ENCODE measurements at regions not wholly inside any gene's neighbourhood (a gene's known extent, or its start where the extent isn't known, plus 50 kb on each side); places are given as distances from the start of the nearest gene placed in this dataset.

- Histone ChIP-seq H3K27ac (no peak overlapping the region), H3K4me1 (no peaks in the 10 kb centered on the region), H3K27me3 (no peaks in the 10 kb centered on the region), H3K4me3 (no peak overlapping the region), H3K36me3 (no peaks in the 10 kb centered on the region), H3K9me3 (no peaks in the 10 kb centered on the region)
- DNase-seq (no peak), ATAC-seq (no peak)
- no peak for TF ChIP-seq CTCF (IDR thresholded peaks at IDR 0.05)
- intact Hi-C loops (cut with DNase I) = no loop called here
Measured at GRCh38 chr5:84478603-84479002, 93.9 kb upstream of the EDIL3 start.

GRCh38 chr5:84477485-84477884 is 92.8 kb upstream of the EDIL3 start:
- TF ChIP-seq CTCF (IDR thresholded peaks at IDR 0.05) = no peak

GRCh38 chr5:84474126-84474525 is 89.4 kb upstream of the EDIL3 start:
- H3K4me3 ChIP-seq = no peak overlapping the region
- no peaks in the 10 kb centered on the region for H3K27me3 ChIP-seq
- intact Hi-C loops (cut with DNase I) = no loop called here
- no peak for TF ChIP-seq CTCF (IDR thresholded peaks at IDR 0.05)
- no peaks in the 10 kb centered on the region for H3K9me3 ChIP-seq
- H3K27ac ChIP-seq = no peak overlapping the region
- no peak for ATAC-seq
- H3K4me1 ChIP-seq = no peaks in the 10 kb centered on the region
- H3K36me3 ChIP-seq = no peaks in the 10 kb centered on the region
- DNase-seq = no peak

More at GRCh38 chr5:84477485-84477884, 92.8 kb upstream of the EDIL3 start:
- DNase-seq = no peak
- Histone ChIP-seq H3K27ac (no peak overlapping the region), H3K27me3 (no peaks in the 10 kb centered on the region), H3K4me1 (no peaks in the 10 kb centered on the region), H3K9me3 (no peaks in the 10 kb centered on the region), H3K36me3 (no peaks in the 10 kb centered on the region), H3K4me3 (no peak overlapping the region)
- intact Hi-C loops (cut with DNase I) = no loop called here
- ATAC-seq = no peak

- Histone ChIP-seq H3K4me1 (no peaks in the 10 kb centered on the region), H3K27me3 (no peaks in the 10 kb centered on the region), H3K27ac (no peak overlapping the region), H3K9me3 (peaks cover 0 to 22% of the 10 kb centered on the region in 2 donors), H3K4me3 (no peak overlapping the region), H3K36me3 (no peaks in the 10 kb centered on the region)
- ATAC-seq (no peak), DNase-seq (no peak)
- intact Hi-C loops (cut with DNase I) = no loop called here
- no peak for TF ChIP-seq CTCF (IDR thresholded peaks at IDR 0.05)
Measured at GRCh38 chr5:84453405-84453804, 68.7 kb upstream of the EDIL3 start.

- peak; percentile 49 for ATAC-seq
- peaks cover 0 to 22% of the 10 kb centered on the region in 2 donors for H3K9me3 ChIP-seq
- no peaks in the 10 kb centered on the region for H3K36me3 ChIP-seq
- no peak overlapping the region for H3K27ac ChIP-seq
- no peak for DNase-seq
- H3K4me3 ChIP-seq = no peak overlapping the region
- H3K27me3 ChIP-seq = no peaks in the 10 kb centered on the region
- TF ChIP-seq CTCF (IDR thresholded peaks at IDR 0.05) = peak; percentile 36 to 40
- intact Hi-C loops (cut with DNase I) = no loop called here
- no peaks in the 10 kb centered on the region for H3K4me1 ChIP-seq
Measured at GRCh38 chr5:84450617-84451414, 66.1 kb upstream of the EDIL3 start.
